ENCODE measurements at regions not wholly inside any gene's neighbourhood (a gene's known extent, or its start where the extent isn't known, plus 50 kb on each side); places are given as distances from the start of the nearest gene placed in this dataset.

- no peak for TF ChIP-seq REST (IDR thresholded peaks at IDR 0.05; ENCODE audit: insufficient read depth in 1 of 2, low read depth in 2 of 2, low read length in 2 of 2)
- TF ChIP-seq TAF1 (IDR thresholded peaks at IDR 0.05; ENCODE audit: borderline replicate concordance, insufficient read depth, low read length), result no peak
- no peak for TF ChIP-seq POLR2AphosphoS5 (IDR thresholded peaks at IDR 0.05; ENCODE audit: low read depth, low read length)
- TF ChIP-seq FOXP2 (optimal IDR thresholded peaks at IDR 0.05; ENCODE audit: borderline replicate concordance, extremely low read depth, extremely low read length, insufficient read depth), result no peak
- no peak for TF ChIP-seq SIN3A (IDR thresholded peaks at IDR 0.05; ENCODE audit: borderline replicate concordance, insufficient read depth, low read length)
These were observed 596.2 kb upstream of the ADGRB3 start for GRCh38 chr6:68038815-68039408.

GRCh38 chr6:68032217-68032616, 602.9 kb upstream of the ADGRB3 start:
- TF ChIP-seq POLR2AphosphoS5 (IDR thresholded peaks at IDR 0.05; ENCODE audit: low read depth, low read length), result no peak
- TF ChIP-seq SIN3A (IDR thresholded peaks at IDR 0.05; ENCODE audit: borderline replicate concordance, insufficient read depth, low read length), result no peak
- TF ChIP-seq TAF1 (IDR thresholded peaks at IDR 0.05; ENCODE audit: borderline replicate concordance, insufficient read depth, low read length), result no peak
- no peak for TF ChIP-seq REST (IDR thresholded peaks at IDR 0.05; ENCODE audit: insufficient read depth in 1 of 2, low read depth in 2 of 2, low read length in 2 of 2)
- TF ChIP-seq FOXP2 (optimal IDR thresholded peaks at IDR 0.05; ENCODE audit: borderline replicate concordance, extremely low read depth, extremely low read length, insufficient read depth), result no peak

GRCh38 chr6:68031054-68031453, 604.0 kb upstream of the ADGRB3 start:
- TF ChIP-seq REST (IDR thresholded peaks at IDR 0.05; ENCODE audit: insufficient read depth in 1 of 2, low read depth in 2 of 2, low read length in 2 of 2) (no peak), SIN3A (IDR thresholded peaks at IDR 0.05; ENCODE audit: borderline replicate concordance, insufficient read depth, low read length) (no peak), TAF1 (IDR thresholded peaks at IDR 0.05; ENCODE audit: borderline replicate concordance, insufficient read depth, low read length) (no peak), FOXP2 (optimal IDR thresholded peaks at IDR 0.05; ENCODE audit: borderline replicate concordance, extremely low read depth, extremely low read length, insufficient read depth) (no peak)

- TF ChIP-seq FOXP2 (optimal IDR thresholded peaks at IDR 0.05; ENCODE audit: borderline replicate concordance, extremely low read depth, extremely low read length, insufficient read depth) (no peak), SIN3A (IDR thresholded peaks at IDR 0.05; ENCODE audit: borderline replicate concordance, insufficient read depth, low read length) (no peak), REST (IDR thresholded peaks at IDR 0.05; ENCODE audit: insufficient read depth in 1 of 2, low read depth in 2 of 2, low read length in 2 of 2) (no peak), TAF1 (IDR thresholded peaks at IDR 0.05; ENCODE audit: borderline replicate concordance, insufficient read depth, low read length) (no peak), POLR2AphosphoS5 (IDR thresholded peaks at IDR 0.05; ENCODE audit: low read depth, low read length) (no peak)
These were observed 608.6 kb upstream of the ADGRB3 start for GRCh38 chr6:68026483-68026882.

- TF ChIP-seq FOXP2 (optimal IDR thresholded peaks at IDR 0.05; ENCODE audit: borderline replicate concordance, extremely low read depth, extremely low read length, insufficient read depth) (no peak), SIN3A (IDR thresholded peaks at IDR 0.05; ENCODE audit: borderline replicate concordance, insufficient read depth, low read length) (no peak), POLR2AphosphoS5 (IDR thresholded peaks at IDR 0.05; ENCODE audit: low read depth, low read length) (no peak), REST (IDR thresholded peaks at IDR 0.05; ENCODE audit: insufficient read depth in 1 of 2, low read depth in 2 of 2, low read length in 2 of 2) (no peak), TAF1 (IDR thresholded peaks at IDR 0.05; ENCODE audit: borderline replicate concordance, insufficient read depth, low read length) (no peak)
These were observed 609.3 kb upstream of the ADGRB3 start for GRCh38 chr6:68025764-68026163.
